ENCODE measurements at regions not wholly inside any gene's neighbourhood (a gene's known extent, or its start where the extent isn't known, plus 50 kb on each side); places are given as distances from the start of the nearest gene placed in this dataset.

- no peak for TF ChIP-seq CTCF (optimal IDR thresholded peaks at IDR 0.05 in 1 of 3, IDR thresholded peaks at IDR 0.05 in 1 of 3, conservative IDR thresholded peaks at IDR 0.05 in 1 of 3; ENCODE audit: extremely low read depth in 1 of 3, insufficient read depth in 2 of 3, low read length in 3 of 3)
- no peak for TF ChIP-seq EZH2 (IDR thresholded peaks at IDR 0.05; ENCODE audit: low read length)
Measured at GRCh38 chr1:234997896-234998741, 130.5 kb downstream of the TOMM20 start.
